NCI-H526 treated with DMSO at 0.1 percent for 48 hours (cell line): ENCODE measurements at regions not wholly inside any gene's neighbourhood (a gene's known extent, or its start where the extent isn't known, plus 50 kb on each side); places are given as distances from the start of the nearest gene placed in this dataset.

Experiments used
- DNase-seq: peaks from one replicate; lab custom pipeline; 2025; lab: John Stamatoyannopoulos, UW

GRCh38 chr2:120606931-120607330 is 128.7 kb upstream of the GLI2 start:
- DNase-seq = no peak

- no peak for DNase-seq
These were observed 128.2 kb upstream of the GLI2 start for GRCh38 chr2:120607506-120607905.

- DNase-seq = no peak
These were observed 127.7 kb upstream of the GLI2 start for GRCh38 chr2:120607996-120608395.

- DNase-seq = no peak
These were observed 125.8 kb upstream of the GLI2 start for GRCh38 chr2:120609826-120610395.

- DNase-seq = no peak
These were observed 124.7 kb upstream of the GLI2 start for GRCh38 chr2:120611016-120611415.

- no peak for DNase-seq
These were observed 123.7 kb upstream of the GLI2 start for GRCh38 chr2:120611961-120612360.

GRCh38 chr2:120612471-120612870 is 123.2 kb upstream of the GLI2 start:
- DNase-seq = no peak

- no peak for DNase-seq
These were observed 122.7 kb upstream of the GLI2 start for GRCh38 chr2:120612931-120613330.

- no peak for DNase-seq
These were observed 121.7 kb upstream of the GLI2 start for GRCh38 chr2:120613742-120614571.

GRCh38 chr2:120614901-120615300 is 120.8 kb upstream of the GLI2 start:
- no peak for DNase-seq

- DNase-seq = no peak
These were observed 119.4 kb upstream of the GLI2 start for GRCh38 chr2:120616261-120616660.

GRCh38 chr2:120617055-120617454 is 118.6 kb upstream of the GLI2 start:
- no peak for DNase-seq

GRCh38 chr2:120618830-120619229 is 116.8 kb upstream of the GLI2 start:
- no peak for DNase-seq

- no peak for DNase-seq
These were observed 116.1 kb upstream of the GLI2 start for GRCh38 chr2:120619579-120619978.

- DNase-seq = no peak
These were observed 115.5 kb upstream of the GLI2 start for GRCh38 chr2:120620025-120620793.

- no peak for DNase-seq
These were observed 113.4 kb upstream of the GLI2 start for GRCh38 chr2:120622159-120622869.

- no peak for DNase-seq
These were observed 112.5 kb upstream of the GLI2 start for GRCh38 chr2:120622886-120623753.

GRCh38 chr2:120624061-120624737 is 111.5 kb upstream of the GLI2 start:
- no peak for DNase-seq

GRCh38 chr2:120624738-120625446 is 110.8 kb upstream of the GLI2 start:
- no peak for DNase-seq
